Left lung (tissue), 4 donors: ENCODE measurements at regions not wholly inside any gene's neighbourhood (a gene's known extent, or its start where the extent isn't known, plus 50 kb on each side); places are given as distances from the start of the nearest gene placed in this dataset.

Experiments
- ATAC-seq: fragments of 200-7000 bp; cut with Tn5 transposase; one replicate; pipeline ENCODE4 v1.9.1; 2020; ENCODE audit warnings: moderate library complexity
- DNase-seq, 4 donors: peaks; one replicate each; pipeline ENCODE4 v3.0.0-alpha.2; 2013 to 2020
- H3K27ac ChIP-seq, 2 donors: fragments of 200-600 bp; sonication (generic) in 1 of 2; one replicate each; pipeline versions ENCODE4 v1.5.0 to v1.8.0; 2020 to 2021
- H3K27me3 ChIP-seq, 2 donors: fragments of 200-600 bp; sonication (generic) in 1 of 2; one replicate each; pipeline versions ENCODE4 v1.5.0 to v1.8.0; 2020 to 2021
- H3K36me3 ChIP-seq, 2 donors: fragments of 200-600 bp; sonication (generic) in 1 of 2; one replicate each; pipeline versions ENCODE4 v1.5.0 to v1.8.0; 2020 to 2021
- H3K4me1 ChIP-seq, 2 donors: fragments of 200-600 bp; one replicate each; pipeline ENCODE4 v1.8.0; 2021
- H3K4me3 ChIP-seq, 2 donors: fragments of 200-600 bp; sonication (generic) in 1 of 2; one replicate each; pipeline versions ENCODE4 v1.5.0 to v1.8.0; 2020 to 2021; ENCODE audit warnings: mild to moderate bottlenecking in 1 of 2
- H3K9me3 ChIP-seq, 2 donors: fragments of 200-600 bp; sonication (generic) in 1 of 2; one replicate each; pipeline versions ENCODE4 v1.5.0 to v1.8.0; 2020 to 2021
- CTCF ChIP-seq, 2 donors: fragments of 200-600 bp; sonication (generic) in 1 of 2; IDR thresholded peaks; one replicate each; pipeline versions ENCODE4 v1.5.0 to v1.8.0; 2021; ENCODE audit warnings: antibody characterized with exemption in 2 of 2
- intact Hi-C, 2 donors: fragments of 100-400 bp; cut with DNase I; formaldehyde crosslinking; loops; one replicate each; pipeline versions ENCODE4 v1.11.2 to v1.14.2; 2022
- donor health status: DM: no; HTN: yes; CAD: no.
- donor health status: DM: no; HTN: no; CAD: no.

- Histone ChIP-seq H3K27me3 (no peaks in the 10 kb centered on the region), H3K36me3 (no peaks in the 10 kb centered on the region), H3K4me1 (no peaks in the 10 kb centered on the region), H3K27ac (no peak overlapping the region), H3K9me3 (no peaks in the 10 kb centered on the region), H3K4me3 (no peak overlapping the region)
- intact Hi-C loops = no loop called here
- no peak for ATAC-seq
- no peak for TF ChIP-seq CTCF (IDR thresholded peaks at IDR 0.05)
- DNase-seq = no peak
These were observed 77.0 kb upstream of the COL21A1 start for GRCh38 chr6:56324396-56324795.

GRCh38 chr6:56318851-56319250, 71.5 kb upstream of the COL21A1 start:
- no peaks in the 10 kb centered on the region for H3K4me1 ChIP-seq
- ATAC-seq (peak; percentile 60), DNase-seq (no peak)
- H3K36me3 ChIP-seq = no peaks in the 10 kb centered on the region
- TF ChIP-seq CTCF (IDR thresholded peaks at IDR 0.05) = no peak
- H3K9me3 ChIP-seq = no peaks in the 10 kb centered on the region
- H3K27me3 ChIP-seq = no peaks in the 10 kb centered on the region
- no peak overlapping the region for H3K4me3 ChIP-seq
- H3K27ac ChIP-seq = no peak overlapping the region
- intact Hi-C loops = no loop called here

- no peaks in the 10 kb centered on the region for H3K27me3 ChIP-seq
- TF ChIP-seq CTCF (IDR thresholded peaks at IDR 0.05) = peak; percentile 70 to 75
- intact Hi-C loops = no loop called here
- DNase-seq (peak in 1 of 4 donors; percentile 41), ATAC-seq (peak; percentile 40)
- H3K36me3 ChIP-seq = no peaks in the 10 kb centered on the region
- no peaks in the 10 kb centered on the region for H3K9me3 ChIP-seq
- H3K27ac ChIP-seq = no peak overlapping the region
- H3K4me3 ChIP-seq = no peak overlapping the region
- no peaks in the 10 kb centered on the region for H3K4me1 ChIP-seq
These were observed 67.5 kb upstream of the COL21A1 start for GRCh38 chr6:56314683-56315523.

- H3K4me3 ChIP-seq = no peak overlapping the region
- TF ChIP-seq CTCF (IDR thresholded peaks at IDR 0.05) = no peak
- intact Hi-C loops = no loop called here
- H3K36me3 ChIP-seq = no peaks in the 10 kb centered on the region
- DNase-seq = peak in 2 of 4 donors; percentile 75 to 81
- H3K27me3 ChIP-seq = no peaks in the 10 kb centered on the region
- peak; percentile 73 for ATAC-seq
- H3K27ac ChIP-seq = peak overlapping the region; percentile 0 to 50
- peaks cover 0 to 2% of the 10 kb centered on the region in 2 donors for H3K9me3 ChIP-seq
- H3K4me1 ChIP-seq = no peaks in the 10 kb centered on the region
These were observed 64.4 kb upstream of the COL21A1 start for GRCh38 chr6:56311533-56312448.

- Histone ChIP-seq H3K36me3 (no peaks in the 10 kb centered on the region), H3K4me1 (no peaks in the 10 kb centered on the region), H3K27ac (peak overlapping the region; percentile 0 to 50), H3K4me3 (no peak overlapping the region), H3K9me3 (peaks cover 0 to 2% of the 10 kb centered on the region in 2 donors), H3K27me3 (no peaks in the 10 kb centered on the region)
- no peak for TF ChIP-seq CTCF (IDR thresholded peaks at IDR 0.05)
- ATAC-seq (peak; percentile 79), DNase-seq (peak in 2 of 4 donors; percentile 83 to 88)
- intact Hi-C loops = no loop called here
These were observed 63.7 kb upstream of the COL21A1 start for GRCh38 chr6:56311061-56311460.
